B cell (primary cell): ENCODE measurements at regions not wholly inside any gene's neighbourhood (a gene's known extent, or its start where the extent isn't known, plus 50 kb on each side); places are given as distances from the start of the nearest gene placed in this dataset.

Experiments used
- ATAC-seq: fragments of 200-7000 bp; cut with Tn5 transposase; one replicate; pipeline ENCODE4 v1.10.0; 2021; ENCODE audit warnings: low read depth, mild to moderate bottlenecking, moderate number of reproducible peaks, moderate library complexity
- CTCF ChIA-PET: fragments of 350-600 bp; sonication (Branson Sonifier 250); formaldehyde crosslinking; loops from one replicate; lab custom pipeline; 2021; ENCODE audit warnings: antibody characterized with exemption, inconsistent platforms; lab: Charles Lee
- POLR2A ChIA-PET: fragments of 350-600 bp; sonication (Branson Sonifier 250); formaldehyde crosslinking; loops from one replicate; lab custom pipeline; 2021; ENCODE audit warnings: antibody characterized with exemption; lab: Charles Lee
- DNase-seq: peaks from one replicate; pipeline ENCODE4 v3.0.0; 2013
- H2AFZ ChIP-seq: 2 replicates; pipeline ENCODE4 v1.6.1; 2012; ENCODE audit warnings: mild to moderate bottlenecking, low read depth, low read length; ENCODE audit not compliant: insufficient read depth, poor library complexity, severe bottlenecking
- H3K27ac ChIP-seq, 2 donors: 1 replicate in 1 of 2; 2 replicates in 1 of 2; pipeline ENCODE4 v1.5.1; 2012 to 2013; ENCODE audit warnings: low read length in 2 of 2, mild to moderate bottlenecking in 2 of 2, moderate library complexity in 1 of 2
- H3K27me3 ChIP-seq, 4 experiments: fragments of 200-600 bp in 1 of 4; sonication (generic) in 1 of 4; replicated peaks in 1 of 4; 1 replicate in 2 of 4; 2 replicates in 2 of 4; pipeline versions ENCODE4 v1.6.1 to v1.7.0; 2013 to 2016; ENCODE audit warnings: low read length in 3 of 4, mild to moderate bottlenecking in 2 of 4, mixed read lengths in 1 of 4, moderate library complexity in 1 of 4; ENCODE audit not compliant: insufficient read depth in 4 of 4, control insufficient read depth in 3 of 4; ENCODE audit errors: control extremely low read depth in 1 of 4
- H3K36me3 ChIP-seq, 2 experiments: replicated peaks in 1 of 2; 1 replicate in 1 of 2; 2 replicates in 1 of 2; pipeline versions ENCODE4 v1.6.1 to v1.7.1; 2013; ENCODE audit warnings: low read length in 1 of 2; ENCODE audit not compliant: insufficient read depth in 2 of 2, control insufficient read depth in 1 of 2; ENCODE audit errors: control extremely low read depth in 1 of 2, extremely low read depth in 1 of 2
- H3K4me1 ChIP-seq, 2 donors: fragments of 200-600 bp in 1 of 2; sonication (generic) in 1 of 2; 1 replicate in 1 of 2; 2 replicates in 1 of 2; pipeline versions ENCODE4 v1.5.1 to v1.6.1; 2013 to 2017; ENCODE audit warnings: low read length in 2 of 2; ENCODE audit not compliant: control insufficient read depth in 2 of 2, insufficient read depth in 2 of 2
- H3K4me2 ChIP-seq: replicated peaks from 2 replicates; pipeline ENCODE3; 2012; ENCODE audit warnings: mild to moderate bottlenecking, low read depth, low read length; ENCODE audit not compliant: poor library complexity, severe bottlenecking
- H3K4me3 ChIP-seq, 5 experiments: fragments of 200-600 bp in 1 of 5; sonication (generic) in 1 of 5; 1 replicate in 3 of 5; 2 replicates in 2 of 5; pipeline versions ENCODE4 v1.5.1 to v1.7.0; 2011 to 2016; ENCODE audit warnings: low read length in 4 of 5, mild to moderate bottlenecking in 4 of 5, low read depth in 2 of 5, control low read depth in 1 of 5, moderate library complexity in 1 of 5; ENCODE audit not compliant: insufficient read depth in 1 of 5; ENCODE audit errors: control extremely low read depth in 1 of 5, extremely low read depth in 1 of 5
- H3K79me2 ChIP-seq: fragments of 200-600 bp; sonication (generic); one replicate; pipeline ENCODE4 v1.6.0; 2016; ENCODE audit warnings: low read length; ENCODE audit not compliant: control insufficient read depth, insufficient read depth
- H3K9ac ChIP-seq: fragments of 200-600 bp; sonication (generic); 2 replicates; pipeline ENCODE4 v1.6.1; 2017; ENCODE audit warnings: mild to moderate bottlenecking, low read length, moderate library complexity
- H3K9me3 ChIP-seq, 3 donors: one replicate each; pipeline versions ENCODE4 v1.6.1 to v1.7.1; 2013; ENCODE audit warnings: low read length in 2 of 3; ENCODE audit not compliant: control insufficient read depth in 2 of 3, insufficient read depth in 1 of 3; ENCODE audit errors: control extremely low read depth in 1 of 3
- H4K20me1 ChIP-seq: 2 replicates; pipeline ENCODE4 v1.6.0; 2012; ENCODE audit warnings: mild to moderate bottlenecking, low read length; ENCODE audit not compliant: insufficient read depth, control insufficient read depth, poor library complexity, severe bottlenecking
- H3K27ac Mint-ChIP-seq: one replicate; pipeline ENCODE4 v1.8.0; 2021; ENCODE audit warnings: mixed read lengths
- H3K27me3 Mint-ChIP-seq: one replicate; pipeline ENCODE4 v1.8.0; 2021; ENCODE audit warnings: mixed read lengths
- H3K4me1 Mint-ChIP-seq: one replicate; pipeline ENCODE4 v1.8.0; 2021; ENCODE audit warnings: mixed read lengths
- H3K4me3 Mint-ChIP-seq: one replicate; pipeline ENCODE4 v1.8.0; 2021; ENCODE audit warnings: mixed read lengths
- H3K9me3 Mint-ChIP-seq: one replicate; pipeline ENCODE4 v1.8.0; 2022; ENCODE audit warnings: mixed read lengths; ENCODE audit not compliant: insufficient read depth
- EZH2 ChIP-seq: IDR thresholded peaks from 2 replicates; pipeline ENCODE4 v1.6.1; 2012; ENCODE audit warnings: borderline replicate concordance, low read depth, mild to moderate bottlenecking, moderate library complexity, low read length; ENCODE audit not compliant: insufficient read depth, poor library complexity, severe bottlenecking
- WGBS: methylation state at CpG from one replicate; pipeline ENCODE4 v1.1.5; 2013; ENCODE audit warnings: missing lambda C conversion rate; ENCODE audit not compliant: insufficient coverage; 5-methylcytosine and 5-hydroxymethylcytosine counted together
- intact Hi-C: fragments of 100-400 bp; cut with micrococcal nuclease; formaldehyde crosslinking; loops from one replicate; pipeline ENCODE4 v1.10.0; 2022
- TF ChIP-seq, protein P1 (sequence below): fragments of 200-600 bp; IDR thresholded peaks from one replicate; pipeline ENCODE4 v1.8.0; 2022; ENCODE audit warnings: antibody characterized with exemption, mild to moderate bottlenecking

DNA sequence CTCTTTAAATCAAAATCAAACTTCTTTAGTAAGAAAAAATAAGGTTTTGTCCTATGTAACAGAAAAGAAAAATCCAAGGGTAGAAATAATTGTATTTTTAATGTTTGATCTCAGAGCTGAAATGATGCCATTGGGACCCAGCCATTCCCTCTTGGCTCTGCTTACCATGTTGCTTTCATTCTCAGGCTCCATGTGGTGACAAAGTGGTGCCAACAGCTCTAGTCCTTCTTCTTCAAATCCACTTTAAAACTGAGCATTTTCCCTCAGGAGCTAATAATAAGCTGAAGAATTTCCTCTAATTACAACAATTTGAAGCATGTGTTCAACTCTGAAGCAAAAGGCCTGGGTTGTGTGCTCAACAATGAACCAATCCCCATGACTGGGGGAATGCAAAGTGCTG lies 327.9 kb downstream of the EN1 start:
- no peak overlapping the region for H3K9ac ChIP-seq
- H3K9me3 ChIP-seq: peaks cover 0 to 16% (median 3%) of the 10 kb centered on the region in 3 donors
- H3K36me3 ChIP-seq: no peaks in the 10 kb centered on the region
- ATAC-seq (no peak), DNase-seq (no peak)
- H3K4me2 ChIP-seq: no peak overlapping the region
- H3K4me3 ChIP-seq: no peak overlapping the region
- no peak overlapping the region for H3K27ac Mint-ChIP-seq
- CTCF ChIA-PET: no interaction called here
- no peaks in the 10 kb centered on the region for H3K4me1 Mint-ChIP-seq
- H3K27me3 ChIP-seq: no peaks in the 10 kb centered on the region
- no peaks in the 10 kb centered on the region for H3K4me1 ChIP-seq
- H3K27ac ChIP-seq: no peak overlapping the region
- H3K9me3 Mint-ChIP-seq: no peaks in the 10 kb centered on the region
- H2AFZ ChIP-seq: no peak overlapping the region
- TF ChIP-seq, protein P1, sequence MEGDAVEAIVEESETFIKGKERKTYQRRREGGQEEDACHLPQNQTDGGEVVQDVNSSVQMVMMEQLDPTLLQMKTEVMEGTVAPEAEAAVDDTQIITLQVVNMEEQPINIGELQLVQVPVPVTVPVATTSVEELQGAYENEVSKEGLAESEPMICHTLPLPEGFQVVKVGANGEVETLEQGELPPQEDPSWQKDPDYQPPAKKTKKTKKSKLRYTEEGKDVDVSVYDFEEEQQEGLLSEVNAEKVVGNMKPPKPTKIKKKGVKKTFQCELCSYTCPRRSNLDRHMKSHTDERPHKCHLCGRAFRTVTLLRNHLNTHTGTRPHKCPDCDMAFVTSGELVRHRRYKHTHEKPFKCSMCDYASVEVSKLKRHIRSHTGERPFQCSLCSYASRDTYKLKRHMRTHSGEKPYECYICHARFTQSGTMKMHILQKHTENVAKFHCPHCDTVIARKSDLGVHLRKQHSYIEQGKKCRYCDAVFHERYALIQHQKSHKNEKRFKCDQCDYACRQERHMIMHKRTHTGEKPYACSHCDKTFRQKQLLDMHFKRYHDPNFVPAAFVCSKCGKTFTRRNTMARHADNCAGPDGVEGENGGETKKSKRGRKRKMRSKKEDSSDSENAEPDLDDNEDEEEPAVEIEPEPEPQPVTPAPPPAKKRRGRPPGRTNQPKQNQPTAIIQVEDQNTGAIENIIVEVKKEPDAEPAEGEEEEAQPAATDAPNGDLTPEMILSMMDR: no peak
- no peak for TF ChIP-seq EZH2
- no peaks in the 10 kb centered on the region for H3K79me2 ChIP-seq
- H3K4me3 Mint-ChIP-seq: no peak overlapping the region
- H4K20me1 ChIP-seq: no peaks in the 10 kb centered on the region
- intact Hi-C loops: no loop called here
- POLR2A ChIA-PET: no interaction called here
- H3K27me3 Mint-ChIP-seq: no peaks in the 10 kb centered on the region

DNA sequence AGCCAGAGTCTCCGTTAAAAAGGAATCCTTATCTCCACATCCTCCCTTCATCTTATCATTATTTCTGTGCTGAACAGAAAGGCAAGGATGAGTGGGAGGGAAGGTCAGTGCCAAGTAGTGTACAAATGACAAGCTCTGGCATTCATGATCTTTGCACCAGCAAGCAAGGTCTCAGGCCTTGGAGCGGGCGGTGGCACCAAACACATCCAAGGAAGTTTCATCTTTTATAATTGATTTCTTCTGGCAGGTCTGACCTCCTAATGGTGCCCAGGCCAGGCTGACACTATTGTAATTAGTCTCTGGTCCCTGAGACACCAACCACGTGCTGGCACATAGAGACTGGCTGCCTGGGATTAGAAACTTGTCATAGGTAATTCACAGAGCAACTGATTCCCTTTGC lies 336.6 kb downstream of the EN1 start:
- WGBS: 100% methylated on average over 1 of the region's 4 CpGs
- intact Hi-C loops: no loop called here
- Mint-ChIP-seq H3K27me3 (peaks cover 3% of the 10 kb centered on the region), H3K9me3 (no peaks in the 10 kb centered on the region), H3K4me3 (no peak overlapping the region), H3K4me1 (no peaks in the 10 kb centered on the region), H3K27ac (no peak overlapping the region)
- POLR2A ChIA-PET: no interaction called here
- no peak for ATAC-seq
- CTCF ChIA-PET: no interaction called here
- H3K79me2 ChIP-seq: no peaks in the 10 kb centered on the region
- H2AFZ ChIP-seq: no peak overlapping the region
- no peak overlapping the region for H3K4me2 ChIP-seq
- TF ChIP-seq, protein P1: no peak
- TF ChIP-seq EZH2: no peak
- H3K27ac ChIP-seq: no peak overlapping the region
- no peaks in the 10 kb centered on the region for H3K4me1 ChIP-seq
- H3K27me3 ChIP-seq: no peaks in the 10 kb centered on the region
- H3K36me3 ChIP-seq: no peaks in the 10 kb centered on the region
- H4K20me1 ChIP-seq: no peaks in the 10 kb centered on the region
- no peak overlapping the region for H3K9ac ChIP-seq
- no peaks in the 10 kb centered on the region for H3K9me3 ChIP-seq
- H3K4me3 ChIP-seq: no peak overlapping the region
- DNase-seq: no peak
